Heart left ventricle (tissue), 13 donors: ENCODE measurements at regions not wholly inside any gene's neighbourhood (a gene's known extent, or its start where the extent isn't known, plus 50 kb on each side); places are given as distances from the start of the nearest gene placed in this dataset.

Experiments used
- CTCF ChIP-seq, 12 donors: fragments of 200-600 bp; sonication (generic) in 4 of 12; IDR thresholded peaks; one replicate each; pipeline versions ENCODE4 v1.5.0 to v1.8.0; 2018 to 2022; ENCODE audit warnings: antibody characterized with exemption in 12 of 12, mild to moderate bottlenecking in 5 of 12
- POLR2A ChIP-seq, 2 donors: fragments of 450-650 bp; IDR thresholded peaks; one replicate each; pipeline ENCODE4 v1.6.1; 2017; ENCODE audit warnings: antibody characterized with exemption in 2 of 2, mild to moderate bottlenecking in 2 of 2, moderate library complexity in 2 of 2
- donor health status: ischemic (EF 13 %, LVEDD 7.1; RV severe dilation, severe dysfunction).
- donor health status: DM: no; HTN: yes; CAD: no.
- donor health status: DM: no; HTN: no; CAD: no.
- donor health status: ischemic (EF 25% LVEDD 6.9; RV normal size, moderate dysfunction).
- donor health status: ischemic (EF 25% LVEDD 5.7; RV mildly dilated, moderate dysfunction).
- donor health status: ischemic (EF 35%, LVEDD 5.7; RV mildly dilated, moderate dysfunction).
- donor health status: nonischemic (EF 11% LVEDD 7.7; RV severe dilation, severe dysfunction).
- donor health status: DM: yes; HTN: yes; CAD: no.
- donor health status: PGD.
- donor health status: ischemic (EF 29% LVEDD 5.4; RV normal size, mild dysfunction).
- donor health status: nonischemic (EF 23%, LVEDD 6.1; RV moderate dilation, normal function).

- no peak for TF ChIP-seq CTCF (IDR thresholded peaks at IDR 0.05)
- TF ChIP-seq POLR2A (IDR thresholded peaks at IDR 0.05): no peak
Measured at GRCh38 chr16:77067900-77068299, 123.1 kb upstream of the MON1B start.
